ENCODE measurements at regions not wholly inside any gene's neighbourhood (a gene's known extent, or its start where the extent isn't known, plus 50 kb on each side); places are given as distances from the start of the nearest gene placed in this dataset.
"Not testable (repeated sequence)": the region's sequence is repeated elsewhere in the genome, so short reads cannot be mapped to it uniquely, and the experiment has no call there.

DNA sequence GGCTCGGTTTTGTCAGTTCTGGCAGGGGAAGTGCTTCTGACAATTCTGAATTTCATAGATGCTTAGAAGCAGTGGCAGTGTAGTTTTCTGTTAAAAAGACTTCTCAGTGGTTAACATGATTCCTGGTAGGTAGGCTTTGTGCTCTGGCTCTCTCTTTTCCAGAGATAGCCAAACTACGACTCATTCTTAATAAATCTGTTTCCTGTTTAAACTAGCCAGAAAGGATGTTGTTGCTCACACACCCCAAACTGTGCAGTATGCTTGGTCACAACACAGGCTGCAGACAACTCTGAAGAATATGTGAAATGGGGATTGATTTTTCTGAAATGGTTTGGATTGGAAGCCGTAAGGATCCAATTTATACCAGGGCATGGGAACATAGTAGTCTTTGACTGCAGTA lies 711.5 kb downstream of the PCDH17 start:
- DNase-seq (ENCODE audit: low read depth in 1 of 2, low spot score in 1 of 2) = no peak
- TF ChIP-seq POLR2AphosphoS5 (IDR thresholded peaks at IDR 0.05; ENCODE audit: low read depth) = no peak
- no peak for TF ChIP-seq GABPA (IDR thresholded peaks at IDR 0.05; ENCODE audit: low read depth)
- TF ChIP-seq, protein P1, sequence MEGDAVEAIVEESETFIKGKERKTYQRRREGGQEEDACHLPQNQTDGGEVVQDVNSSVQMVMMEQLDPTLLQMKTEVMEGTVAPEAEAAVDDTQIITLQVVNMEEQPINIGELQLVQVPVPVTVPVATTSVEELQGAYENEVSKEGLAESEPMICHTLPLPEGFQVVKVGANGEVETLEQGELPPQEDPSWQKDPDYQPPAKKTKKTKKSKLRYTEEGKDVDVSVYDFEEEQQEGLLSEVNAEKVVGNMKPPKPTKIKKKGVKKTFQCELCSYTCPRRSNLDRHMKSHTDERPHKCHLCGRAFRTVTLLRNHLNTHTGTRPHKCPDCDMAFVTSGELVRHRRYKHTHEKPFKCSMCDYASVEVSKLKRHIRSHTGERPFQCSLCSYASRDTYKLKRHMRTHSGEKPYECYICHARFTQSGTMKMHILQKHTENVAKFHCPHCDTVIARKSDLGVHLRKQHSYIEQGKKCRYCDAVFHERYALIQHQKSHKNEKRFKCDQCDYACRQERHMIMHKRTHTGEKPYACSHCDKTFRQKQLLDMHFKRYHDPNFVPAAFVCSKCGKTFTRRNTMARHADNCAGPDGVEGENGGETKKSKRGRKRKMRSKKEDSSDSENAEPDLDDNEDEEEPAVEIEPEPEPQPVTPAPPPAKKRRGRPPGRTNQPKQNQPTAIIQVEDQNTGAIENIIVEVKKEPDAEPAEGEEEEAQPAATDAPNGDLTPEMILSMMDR (IDR thresholded peaks at IDR 0.05; ENCODE audit: insufficient read depth, low read length) = no peak
- TF ChIP-seq, protein P2, sequence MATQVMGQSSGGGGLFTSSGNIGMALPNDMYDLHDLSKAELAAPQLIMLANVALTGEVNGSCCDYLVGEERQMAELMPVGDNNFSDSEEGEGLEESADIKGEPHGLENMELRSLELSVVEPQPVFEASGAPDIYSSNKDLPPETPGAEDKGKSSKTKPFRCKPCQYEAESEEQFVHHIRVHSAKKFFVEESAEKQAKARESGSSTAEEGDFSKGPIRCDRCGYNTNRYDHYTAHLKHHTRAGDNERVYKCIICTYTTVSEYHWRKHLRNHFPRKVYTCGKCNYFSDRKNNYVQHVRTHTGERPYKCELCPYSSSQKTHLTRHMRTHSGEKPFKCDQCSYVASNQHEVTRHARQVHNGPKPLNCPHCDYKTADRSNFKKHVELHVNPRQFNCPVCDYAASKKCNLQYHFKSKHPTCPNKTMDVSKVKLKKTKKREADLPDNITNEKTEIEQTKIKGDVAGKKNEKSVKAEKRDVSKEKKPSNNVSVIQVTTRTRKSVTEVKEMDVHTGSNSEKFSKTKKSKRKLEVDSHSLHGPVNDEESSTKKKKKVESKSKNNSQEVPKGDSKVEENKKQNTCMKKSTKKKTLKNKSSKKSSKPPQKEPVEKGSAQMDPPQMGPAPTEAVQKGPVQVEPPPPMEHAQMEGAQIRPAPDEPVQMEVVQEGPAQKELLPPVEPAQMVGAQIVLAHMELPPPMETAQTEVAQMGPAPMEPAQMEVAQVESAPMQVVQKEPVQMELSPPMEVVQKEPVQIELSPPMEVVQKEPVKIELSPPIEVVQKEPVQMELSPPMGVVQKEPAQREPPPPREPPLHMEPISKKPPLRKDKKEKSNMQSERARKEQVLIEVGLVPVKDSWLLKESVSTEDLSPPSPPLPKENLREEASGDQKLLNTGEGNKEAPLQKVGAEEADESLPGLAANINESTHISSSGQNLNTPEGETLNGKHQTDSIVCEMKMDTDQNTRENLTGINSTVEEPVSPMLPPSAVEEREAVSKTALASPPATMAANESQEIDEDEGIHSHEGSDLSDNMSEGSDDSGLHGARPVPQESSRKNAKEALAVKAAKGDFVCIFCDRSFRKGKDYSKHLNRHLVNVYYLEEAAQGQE (IDR thresholded peaks at IDR 0.05; ENCODE audit: insufficient replicate concordance, low read depth) = no peak
- TF ChIP-seq SPI1 (IDR thresholded peaks at IDR 0.05; ENCODE audit: borderline replicate concordance, low read depth) = no peak
- H3K4me3 ChIP-seq (replicated peaks; ENCODE audit: insufficient read depth, low read length) = no peak overlapping the region
- no peak overlapping the region for H3K27ac ChIP-seq (replicated peaks)
- no peaks in the 10 kb centered on the region for H3K27me3 ChIP-seq (ENCODE audit: insufficient read depth, poor library complexity, severe bottlenecking)

DNA sequence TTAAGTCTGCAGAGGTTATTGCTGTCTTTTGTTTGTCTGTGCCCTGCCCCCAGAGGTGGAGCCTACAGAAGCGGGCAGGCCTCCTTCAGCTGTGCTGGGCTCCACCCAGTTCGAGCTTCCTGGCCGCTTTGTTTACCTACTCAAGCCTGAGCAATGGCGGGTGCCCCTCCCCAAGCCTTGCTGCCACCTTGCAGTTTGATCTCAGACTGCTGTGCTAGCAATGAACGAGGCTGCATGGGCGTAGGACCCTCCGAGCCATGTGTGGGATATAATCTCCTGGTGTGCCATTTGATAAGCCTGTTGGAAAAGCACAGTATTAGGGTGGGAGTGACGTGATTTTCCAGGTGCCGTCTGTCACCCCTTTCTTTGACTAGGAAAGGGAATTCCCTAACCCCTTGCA lies 720.6 kb downstream of the PCDH17 start:
- H3K4me3 ChIP-seq (replicated peaks; ENCODE audit: insufficient read depth, low read length); DNase-seq (ENCODE audit: low read depth in 1 of 2, low spot score in 1 of 2); H3K27me3 ChIP-seq (ENCODE audit: insufficient read depth, poor library complexity, severe bottlenecking): not testable (repeated sequence)

DNA sequence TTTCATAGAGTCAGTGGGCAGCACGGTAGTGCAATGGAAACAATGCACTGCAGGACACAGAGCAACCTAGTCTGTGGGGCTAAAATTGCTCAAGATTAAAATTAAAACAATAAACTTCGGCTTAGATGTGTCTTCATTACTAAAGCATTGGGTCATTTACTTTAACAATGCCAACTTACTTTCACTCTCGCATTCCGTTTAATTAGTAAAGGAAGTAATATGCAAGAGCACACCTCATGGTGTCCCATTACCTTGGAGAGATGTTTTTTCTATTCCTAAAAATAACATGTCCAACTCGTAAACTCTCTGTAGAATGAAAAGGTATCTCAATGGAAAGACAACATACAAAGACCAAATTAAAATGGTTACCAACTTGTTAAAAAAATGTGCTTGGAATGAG lies 738.4 kb downstream of the PCDH17 start:
- DNase-seq (ENCODE audit: low read depth in 1 of 2, low spot score in 1 of 2) = no peak
- H3K27me3 ChIP-seq (ENCODE audit: insufficient read depth, poor library complexity, severe bottlenecking) = no peaks in the 10 kb centered on the region
- TF ChIP-seq, protein P1 (IDR thresholded peaks at IDR 0.05; ENCODE audit: insufficient read depth, low read length) = no peak
- TF ChIP-seq GABPA (IDR thresholded peaks at IDR 0.05; ENCODE audit: low read depth) (no peak), POLR2AphosphoS5 (IDR thresholded peaks at IDR 0.05; ENCODE audit: low read depth) (no peak), SPI1 (IDR thresholded peaks at IDR 0.05; ENCODE audit: borderline replicate concordance, low read depth) (no peak)
- TF ChIP-seq, protein P2 (IDR thresholded peaks at IDR 0.05; ENCODE audit: insufficient replicate concordance, low read depth) = no peak

More for the DNA sequence above, 720.6 kb downstream of the PCDH17 start:
- not testable (repeated sequence) for H3K27ac ChIP-seq (replicated peaks)

DNA sequence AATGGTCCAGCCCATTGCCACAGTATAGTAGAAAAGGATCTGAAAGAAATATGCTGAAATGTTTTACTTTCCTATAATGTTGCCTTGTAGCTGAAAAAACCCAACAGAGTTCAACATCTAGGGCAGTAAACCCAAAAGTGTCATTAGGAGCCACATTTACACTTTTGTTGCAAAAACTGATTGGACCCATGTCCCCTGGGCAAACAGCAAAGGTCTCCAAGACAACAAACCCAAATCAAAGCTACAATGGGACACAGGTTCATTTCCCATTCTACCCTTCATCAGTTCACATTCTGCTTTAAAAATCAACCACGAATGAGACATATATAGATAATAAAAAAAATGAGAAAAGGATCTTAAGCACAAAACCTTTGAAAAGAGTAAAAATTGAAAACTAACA lies 744.8 kb downstream of the PCDH17 start:
- Histone ChIP-seq H3K27me3 (ENCODE audit: insufficient read depth, poor library complexity, severe bottlenecking) (no peaks in the 10 kb centered on the region), H3K4me3 (replicated peaks; ENCODE audit: insufficient read depth, low read length) (no peak overlapping the region), H3K27ac (replicated peaks) (no peak overlapping the region)
- TF ChIP-seq POLR2AphosphoS5 (IDR thresholded peaks at IDR 0.05; ENCODE audit: low read depth) (no peak), SPI1 (IDR thresholded peaks at IDR 0.05; ENCODE audit: borderline replicate concordance, low read depth) (no peak), GABPA (IDR thresholded peaks at IDR 0.05; ENCODE audit: low read depth) (no peak)
- TF ChIP-seq, protein P1 (IDR thresholded peaks at IDR 0.05; ENCODE audit: insufficient read depth, low read length) = no peak
- TF ChIP-seq, protein P2 (IDR thresholded peaks at IDR 0.05; ENCODE audit: insufficient replicate concordance, low read depth) = no peak
- no peak for DNase-seq (ENCODE audit: low read depth in 1 of 2, low spot score in 1 of 2)

More for the DNA sequence above, 738.4 kb downstream of the PCDH17 start:
- H3K4me3 ChIP-seq (replicated peaks; ENCODE audit: insufficient read depth, low read length) = no peak overlapping the region
- no peak overlapping the region for H3K27ac ChIP-seq (replicated peaks)

All from HL-60 (cell line).